Vagina (tissue), 2 donors: ENCODE measurements at regions not wholly inside any gene's neighbourhood (a gene's known extent, or its start where the extent isn't known, plus 50 kb on each side); places are given as distances from the start of the nearest gene placed in this dataset.

Experiments
- DNase-seq, 2 donors: peaks; one replicate each; pipeline ENCODE4 v3.0.0-alpha.2; 2017; ENCODE audit errors: extremely low spot score in 2 of 2
- H3K27ac ChIP-seq: fragments of 200-600 bp; sonication (generic); one replicate; pipeline ENCODE4 v1.5.1; 2019
- H3K27me3 ChIP-seq: fragments of 200-600 bp; sonication (generic); one replicate; pipeline ENCODE4 v1.5.1; 2019
- H3K36me3 ChIP-seq, 2 donors: fragments of 200-600 bp; sonication (generic); one replicate each; pipeline ENCODE4 v1.5.1; 2017 to 2019
- H3K4me1 ChIP-seq: fragments of 200-600 bp; sonication (generic); one replicate; pipeline ENCODE4 v1.5.1; 2019
- H3K4me3 ChIP-seq, 2 donors: fragments of 200-600 bp; sonication (generic); 1 replicate in 1 of 2; 2 replicates in 1 of 2; pipeline ENCODE4 v1.5.1; 2016 to 2019
- H3K9me3 ChIP-seq: fragments of 200-600 bp; sonication (generic); one replicate; pipeline ENCODE4 v1.5.1; 2019
- POLR2A ChIP-seq, 2 donors: fragments of 450-650 bp; IDR thresholded peaks; one replicate each; pipeline ENCODE4 v1.6.1; 2017; ENCODE audit warnings: antibody characterized with exemption in 2 of 2, mild to moderate bottlenecking in 2 of 2, moderate library complexity in 2 of 2
- POLR2AphosphoS5 ChIP-seq, 2 donors: sonication (generic); formaldehyde crosslinking; IDR thresholded peaks; one replicate each; pipeline ENCODE4 v1.9.0; 2017; ENCODE audit warnings: antibody characterized with exemption in 2 of 2, mild to moderate bottlenecking in 2 of 2, low read depth in 1 of 2; ENCODE audit not compliant: insufficient read depth in 1 of 2
- intact Hi-C: fragments of 100-400 bp; cut with DNase I; formaldehyde crosslinking; loops from one replicate; pipeline ENCODE4 v1.15.1; 2023
- TF ChIP-seq, protein P1 (sequence below), 3 experiments: fragments of 450-650 bp in 2 of 3; fragments of 200-600 bp in 1 of 3; sonication (generic) in 1 of 3; IDR thresholded peaks; one replicate each; pipeline ENCODE4 v1.5.1; 2017 to 2019; ENCODE audit warnings: antibody characterized with exemption in 3 of 3, mild to moderate bottlenecking in 2 of 3, moderate library complexity in 2 of 3

DNA sequence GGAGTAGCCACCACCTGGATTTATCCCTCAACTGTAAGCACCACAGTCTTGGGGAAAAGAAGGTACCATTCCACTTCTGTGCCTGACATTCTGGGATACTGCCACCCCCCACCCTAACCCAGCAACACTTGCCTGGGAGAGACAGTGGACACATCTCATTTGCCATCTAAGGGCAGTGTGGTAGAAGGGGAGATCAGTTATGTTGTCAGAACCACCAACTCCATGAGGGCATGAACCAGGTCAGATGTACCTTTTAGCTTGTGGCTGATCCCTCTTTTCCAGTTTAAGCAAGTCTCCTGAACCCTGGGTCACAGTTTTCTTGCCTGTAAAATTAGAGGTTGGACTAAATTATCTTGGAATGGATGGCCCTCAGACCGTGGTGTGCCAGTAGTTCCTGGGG, 165.5 kb downstream of the SCP2D1 start:
- TF ChIP-seq POLR2A (IDR thresholded peaks at IDR 0.05): no peak
- TF ChIP-seq, protein P1, sequence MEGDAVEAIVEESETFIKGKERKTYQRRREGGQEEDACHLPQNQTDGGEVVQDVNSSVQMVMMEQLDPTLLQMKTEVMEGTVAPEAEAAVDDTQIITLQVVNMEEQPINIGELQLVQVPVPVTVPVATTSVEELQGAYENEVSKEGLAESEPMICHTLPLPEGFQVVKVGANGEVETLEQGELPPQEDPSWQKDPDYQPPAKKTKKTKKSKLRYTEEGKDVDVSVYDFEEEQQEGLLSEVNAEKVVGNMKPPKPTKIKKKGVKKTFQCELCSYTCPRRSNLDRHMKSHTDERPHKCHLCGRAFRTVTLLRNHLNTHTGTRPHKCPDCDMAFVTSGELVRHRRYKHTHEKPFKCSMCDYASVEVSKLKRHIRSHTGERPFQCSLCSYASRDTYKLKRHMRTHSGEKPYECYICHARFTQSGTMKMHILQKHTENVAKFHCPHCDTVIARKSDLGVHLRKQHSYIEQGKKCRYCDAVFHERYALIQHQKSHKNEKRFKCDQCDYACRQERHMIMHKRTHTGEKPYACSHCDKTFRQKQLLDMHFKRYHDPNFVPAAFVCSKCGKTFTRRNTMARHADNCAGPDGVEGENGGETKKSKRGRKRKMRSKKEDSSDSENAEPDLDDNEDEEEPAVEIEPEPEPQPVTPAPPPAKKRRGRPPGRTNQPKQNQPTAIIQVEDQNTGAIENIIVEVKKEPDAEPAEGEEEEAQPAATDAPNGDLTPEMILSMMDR (IDR thresholded peaks at IDR 0.05): no peak
- TF ChIP-seq POLR2AphosphoS5 (IDR thresholded peaks at IDR 0.05; ENCODE audit: insufficient read depth in 1 of 2, low read depth in 1 of 2): no peak
- H3K27ac ChIP-seq: no peak overlapping the region
- H3K27me3 ChIP-seq: no peaks in the 10 kb centered on the region
- no peaks in the 10 kb centered on the region for H3K9me3 ChIP-seq
- no peaks in the 10 kb centered on the region for H3K4me1 ChIP-seq
- H3K36me3 ChIP-seq: no peaks in the 10 kb centered on the region
- intact Hi-C loops: no loop called here
- DNase-seq: peak; percentile 34 to 78
- H3K4me3 ChIP-seq: no peak overlapping the region

DNA sequence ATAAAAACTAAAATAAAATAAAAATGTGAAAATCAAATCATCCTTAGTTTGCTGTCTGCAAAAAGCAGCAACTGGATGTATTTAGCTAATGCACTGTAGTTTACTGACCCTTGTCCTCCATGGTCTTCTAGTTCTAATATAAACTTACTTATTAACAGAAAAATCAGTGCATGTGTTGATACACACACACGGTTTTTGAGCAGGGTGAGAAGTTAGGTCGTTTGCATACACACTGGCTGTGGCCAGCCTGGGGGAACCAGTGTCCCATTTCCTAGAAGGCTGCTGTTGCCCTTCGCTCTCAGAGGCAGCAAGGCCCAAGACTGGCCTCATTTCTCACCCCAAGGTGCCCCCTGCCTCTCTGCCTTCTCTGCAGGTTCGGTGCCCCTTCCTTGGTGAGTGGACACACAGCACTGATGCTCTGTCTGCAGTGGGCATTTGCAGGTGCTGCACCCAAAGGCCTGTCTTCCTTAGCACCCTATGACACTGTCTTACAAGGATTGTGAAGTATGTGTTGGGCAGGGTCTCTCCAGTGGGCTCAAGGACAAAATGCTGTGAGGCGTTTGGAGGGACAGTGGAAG, 168.5 kb downstream of the SCP2D1 start:
- H3K36me3 ChIP-seq: no peaks in the 10 kb centered on the region
- H3K27me3 ChIP-seq: no peaks in the 10 kb centered on the region
- peak; percentile 40 to 82 for DNase-seq
- no peaks in the 10 kb centered on the region for H3K9me3 ChIP-seq
- no peak overlapping the region for H3K27ac ChIP-seq
- intact Hi-C loops: no loop called here
- peaks cover 28% of the 10 kb centered on the region for H3K4me1 ChIP-seq
- no peak overlapping the region for H3K4me3 ChIP-seq
- TF ChIP-seq, protein P1 (IDR thresholded peaks at IDR 0.05): no peak
- TF ChIP-seq POLR2A (IDR thresholded peaks at IDR 0.05) (no peak), POLR2AphosphoS5 (IDR thresholded peaks at IDR 0.05; ENCODE audit: insufficient read depth in 1 of 2, low read depth in 1 of 2) (no peak)

DNA sequence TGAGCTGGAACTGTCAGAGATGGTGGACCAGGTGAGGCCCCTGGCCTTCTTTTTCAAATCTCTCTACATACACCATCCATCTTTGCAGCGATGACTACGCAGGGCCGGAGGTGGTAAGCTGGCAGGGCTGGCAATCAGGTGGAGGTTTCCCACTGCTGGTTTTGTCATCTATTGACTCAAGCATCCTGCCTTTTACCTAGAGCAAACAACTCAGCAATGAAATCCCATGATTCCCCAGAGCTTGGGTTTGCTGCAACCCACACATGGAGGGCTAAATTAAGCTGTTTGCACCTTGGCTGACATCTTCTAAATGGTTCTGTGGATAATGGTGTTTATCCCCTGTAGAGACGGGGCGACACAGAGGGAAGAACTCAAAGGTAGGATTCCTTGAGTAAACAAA, 170.2 kb downstream of the SCP2D1 start:
- peaks cover 39% of the 10 kb centered on the region for H3K4me1 ChIP-seq
- TF ChIP-seq POLR2AphosphoS5 (IDR thresholded peaks at IDR 0.05; ENCODE audit: insufficient read depth in 1 of 2, low read depth in 1 of 2): no peak
- TF ChIP-seq POLR2A (IDR thresholded peaks at IDR 0.05): no peak
- TF ChIP-seq, protein P1 (IDR thresholded peaks at IDR 0.05): no peak
- H3K36me3 ChIP-seq: no peaks in the 10 kb centered on the region
- peak overlapping the region; percentile 27 for H3K27ac ChIP-seq
- H3K27me3 ChIP-seq: no peaks in the 10 kb centered on the region
- no peaks in the 10 kb centered on the region for H3K9me3 ChIP-seq
- peak; percentile 55 to 85 for DNase-seq
- no peak overlapping the region for H3K4me3 ChIP-seq
- intact Hi-C loops: no loop called here

DNA sequence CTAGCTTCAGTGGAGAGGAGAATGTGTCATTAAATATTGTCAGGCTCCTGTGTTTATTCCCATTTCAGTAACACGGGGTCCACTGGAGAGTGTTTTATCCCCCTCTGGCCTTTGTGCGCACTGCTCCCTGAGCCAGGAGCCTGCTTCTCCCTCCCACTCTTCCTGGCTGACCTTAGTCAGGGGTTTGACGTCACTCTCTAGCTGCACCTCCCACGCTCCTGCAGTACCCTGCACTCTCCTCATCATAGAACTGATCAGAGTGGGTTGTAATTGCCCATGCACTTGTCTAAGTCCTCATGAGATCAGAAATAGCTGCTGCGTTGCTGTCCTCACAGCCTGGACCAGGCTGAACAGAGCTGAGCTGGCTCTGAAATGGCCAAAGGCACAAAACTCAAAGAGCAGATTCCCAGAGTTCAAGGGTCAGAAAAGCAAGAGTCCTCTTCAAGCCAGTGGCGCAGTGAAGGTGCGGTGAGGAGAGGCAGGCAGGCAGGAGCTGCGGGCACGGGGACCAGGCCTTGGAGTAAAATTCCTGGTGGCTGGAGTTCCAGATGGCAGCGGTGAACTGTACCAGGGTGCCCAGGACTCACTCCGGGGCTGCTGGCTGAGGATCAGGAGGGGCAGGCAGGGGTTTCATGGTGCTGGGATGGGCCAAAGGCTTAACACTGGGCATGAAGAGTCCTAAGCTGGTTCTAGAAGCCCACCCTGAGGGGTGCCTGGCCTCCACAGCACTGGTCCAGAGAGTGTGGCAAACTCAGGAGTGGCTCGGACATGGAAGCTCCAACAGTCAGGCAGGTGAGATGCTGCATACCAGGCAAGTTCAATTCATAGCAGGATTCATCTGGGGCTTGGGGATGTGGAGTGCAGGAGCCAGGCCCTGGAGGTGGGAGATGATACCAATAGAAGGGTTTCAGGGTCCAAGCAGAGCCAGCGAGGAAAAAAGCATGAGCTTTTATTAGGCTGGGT, 170.9 kb downstream of the SCP2D1 start:
- Histone ChIP-seq H3K36me3 (no peaks in the 10 kb centered on the region), H3K4me1 (peaks cover 46% of the 10 kb centered on the region), H3K27me3 (no peaks in the 10 kb centered on the region), H3K4me3 (no peak overlapping the region), H3K27ac (peak overlapping the region; percentile 27), H3K9me3 (no peaks in the 10 kb centered on the region)
- intact Hi-C loops: no loop called here
- DNase-seq: peak; percentile 88 to 93
- TF ChIP-seq POLR2A (IDR thresholded peaks at IDR 0.05): no peak
- peak; percentile 27 to 38 for TF ChIP-seq POLR2AphosphoS5 (IDR thresholded peaks at IDR 0.05; ENCODE audit: insufficient read depth in 1 of 2, low read depth in 1 of 2)
- TF ChIP-seq, protein P1 (IDR thresholded peaks at IDR 0.05): no peak

DNA sequence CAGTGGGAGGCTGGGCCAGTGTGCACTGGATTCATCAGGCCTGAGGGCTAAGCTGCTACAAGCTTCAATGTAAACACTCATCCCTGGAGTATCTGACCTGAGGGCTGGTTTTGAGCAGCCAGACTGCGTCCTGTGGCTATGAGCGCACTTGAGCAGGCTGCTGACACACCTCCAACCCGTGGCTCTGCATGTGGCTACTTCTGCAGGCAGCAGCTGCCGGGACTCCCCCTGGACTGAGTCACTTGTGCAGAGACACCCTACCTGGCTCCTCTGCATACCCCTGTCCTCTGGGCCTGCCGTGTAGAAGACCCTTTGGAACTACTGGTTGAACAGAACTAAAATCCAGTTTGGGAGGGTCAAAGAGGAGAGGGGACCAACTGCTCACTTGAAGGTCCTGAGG, 172.0 kb downstream of the SCP2D1 start:
- Histone ChIP-seq H3K27ac (peak overlapping the region; percentile 73), H3K9me3 (no peaks in the 10 kb centered on the region), H3K4me1 (peaks cover 53% of the 10 kb centered on the region), H3K36me3 (no peaks in the 10 kb centered on the region), H3K4me3 (no peak overlapping the region), H3K27me3 (no peaks in the 10 kb centered on the region)
- DNase-seq: peak; percentile 25 to 83
- intact Hi-C loops: no loop called here
- TF ChIP-seq POLR2A (IDR thresholded peaks at IDR 0.05): no peak
- TF ChIP-seq, protein P1 (IDR thresholded peaks at IDR 0.05): no peak
- TF ChIP-seq POLR2AphosphoS5 (IDR thresholded peaks at IDR 0.05; ENCODE audit: insufficient read depth in 1 of 2, low read depth in 1 of 2): no peak
